Peyer's patch (tissue), 4 donors: ENCODE measurements at regions not wholly inside any gene's neighbourhood (a gene's known extent, or its start where the extent isn't known, plus 50 kb on each side); places are given as distances from the start of the nearest gene placed in this dataset.

Source experiments
- CTCF ChIP-seq, 6 experiments: fragments of 450-650 bp in 4 of 6; fragments of 200-600 bp in 2 of 6; sonication (generic) in 1 of 6; IDR thresholded peaks; one replicate each; pipeline ENCODE4 v1.5.1; 2017 to 2019; ENCODE audit warnings: antibody characterized with exemption in 6 of 6, mild to moderate bottlenecking in 3 of 6, moderate library complexity in 1 of 6
- POLR2A ChIP-seq, 2 donors: fragments of 450-650 bp; IDR thresholded peaks; one replicate each; pipeline ENCODE4 v1.5.1; 2017; ENCODE audit warnings: antibody characterized with exemption in 2 of 2, mild to moderate bottlenecking in 2 of 2, moderate library complexity in 2 of 2

GRCh38 chr1:29970747-29971325 is 734.5 kb downstream of the PTPRU start:
- TF ChIP-seq CTCF (IDR thresholded peaks at IDR 0.05) (no peak), POLR2A (IDR thresholded peaks at IDR 0.05) (no peak)
